HG02588 (cell line): ENCODE measurements at regions not wholly inside any gene's neighbourhood (a gene's known extent, or its start where the extent isn't known, plus 50 kb on each side); places are given as distances from the start of the nearest gene placed in this dataset.

Experiments
- ATAC-seq: cut with Tn5 transposase; IDR thresholded peaks from one replicate; pipeline ENCODE4 v1.9.1; 2021; ENCODE audit warnings: mild to moderate bottlenecking, moderate library complexity; ENCODE audit not compliant: unreplicated experiment

DNA sequence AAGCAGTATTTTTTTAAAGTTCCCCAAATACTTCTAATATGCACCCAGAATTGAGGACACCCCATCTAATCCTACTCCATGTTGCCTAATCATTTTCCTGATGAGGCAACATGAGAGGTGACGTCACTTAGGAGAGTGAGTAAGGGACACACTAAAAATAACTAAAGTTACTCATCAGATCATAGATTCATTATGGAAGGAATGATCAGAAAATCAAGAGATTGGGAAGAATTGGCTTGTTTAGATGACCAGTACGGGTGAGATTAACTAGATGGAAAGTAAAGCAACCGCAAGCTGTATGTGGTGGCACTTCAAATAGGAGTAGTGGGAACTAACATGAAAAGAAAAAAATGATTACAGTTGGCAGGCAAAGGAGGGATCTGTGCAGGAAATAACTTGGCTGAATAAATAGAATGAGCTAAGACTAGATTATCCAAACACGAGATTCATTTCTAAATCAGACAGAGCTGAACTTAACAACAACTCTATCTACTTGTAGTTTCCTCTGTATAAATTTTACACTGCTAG is 61.4 kb upstream of the CXADR start:
- no peak for ATAC-seq

DNA sequence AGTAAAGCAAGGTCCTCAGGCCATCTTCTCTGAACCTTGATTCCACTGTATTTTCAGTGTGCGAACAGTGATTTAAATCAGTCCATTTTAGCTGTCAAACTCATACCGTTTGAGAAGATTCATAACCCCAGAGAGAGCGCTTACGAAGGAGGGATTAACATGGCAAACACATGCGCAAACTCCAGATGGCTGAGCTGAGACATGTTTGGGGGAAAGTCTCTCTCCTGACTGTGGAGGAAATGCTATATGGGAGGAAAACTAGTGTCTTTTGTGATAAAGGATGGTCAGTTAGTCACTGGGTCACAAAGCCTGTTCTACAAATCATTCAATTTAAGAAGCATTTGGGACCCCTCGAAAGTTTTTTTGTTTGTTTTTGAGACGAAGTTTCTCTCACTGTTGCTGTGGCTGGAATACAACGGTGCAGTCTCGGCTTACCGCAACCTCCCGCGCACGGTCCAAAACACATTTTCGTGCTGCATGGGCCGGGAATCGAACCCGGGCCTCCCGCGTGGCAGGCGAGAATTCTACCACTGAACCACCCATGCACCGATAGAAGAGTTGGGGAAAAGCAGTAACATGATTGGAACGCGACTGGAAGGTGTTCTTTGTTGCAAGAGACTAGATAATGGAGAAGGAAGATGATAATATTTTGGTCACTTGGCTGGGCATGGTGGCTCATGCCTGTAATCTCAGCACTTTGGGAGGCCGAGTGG is 58.4 kb upstream of the CXADR start:
- no peak for ATAC-seq

DNA sequence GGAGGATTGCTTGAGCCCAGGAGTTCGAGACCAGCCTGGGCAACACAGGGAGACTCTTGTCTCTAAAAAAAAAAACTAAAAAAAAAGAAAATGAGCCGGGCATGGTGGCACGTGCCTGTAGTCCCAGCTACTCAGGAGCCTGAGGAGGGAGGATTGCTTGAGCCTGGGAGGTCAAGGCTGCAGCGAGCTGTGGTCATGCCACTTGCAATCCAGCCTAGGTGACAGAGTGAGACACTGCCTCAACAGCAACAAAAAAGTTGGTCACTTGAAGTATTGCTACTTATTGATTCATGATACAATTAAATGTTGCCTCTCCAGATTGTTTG is 57.9 kb upstream of the CXADR start:
- no peak for ATAC-seq

DNA sequence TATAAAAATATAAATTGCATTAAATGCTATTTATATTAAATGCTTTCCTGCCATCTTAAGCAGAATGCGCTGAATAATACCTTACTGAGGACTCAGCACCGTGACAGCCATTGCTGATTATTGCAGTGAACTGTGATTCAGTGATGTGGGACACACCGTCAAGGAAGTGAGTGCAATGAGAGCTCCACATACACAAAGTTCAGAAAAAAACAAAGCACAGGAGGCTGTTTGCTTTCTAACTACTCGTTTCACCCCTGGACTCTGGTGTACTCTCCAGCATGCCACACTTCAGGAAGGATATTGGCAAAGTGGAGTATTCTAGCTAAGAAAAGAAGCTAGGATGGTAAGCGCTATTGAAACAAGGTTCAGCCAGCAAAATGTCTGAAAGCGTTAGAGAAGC is 57.4 kb upstream of the CXADR start:
- no peak for ATAC-seq

DNA sequence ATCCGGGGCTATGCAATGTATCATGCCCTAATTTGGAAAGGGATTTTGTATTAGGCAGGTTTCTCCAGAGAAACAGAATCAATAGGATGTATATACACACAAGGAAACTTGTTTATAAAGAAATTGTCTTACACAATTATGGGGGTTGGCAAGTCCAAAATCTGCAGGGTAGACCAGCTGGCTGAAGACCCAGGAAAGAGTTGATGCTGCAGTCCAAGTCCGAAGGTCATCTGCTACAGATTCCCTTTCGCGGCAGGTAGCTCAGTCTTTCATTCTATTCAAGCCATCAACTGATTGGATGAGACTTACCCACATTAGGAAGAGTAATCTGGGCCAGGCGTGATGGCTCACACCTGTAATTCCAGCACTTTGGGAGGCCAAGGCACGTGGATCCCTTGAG is 54.6 kb upstream of the CXADR start:
- ATAC-seq, result no peak

DNA sequence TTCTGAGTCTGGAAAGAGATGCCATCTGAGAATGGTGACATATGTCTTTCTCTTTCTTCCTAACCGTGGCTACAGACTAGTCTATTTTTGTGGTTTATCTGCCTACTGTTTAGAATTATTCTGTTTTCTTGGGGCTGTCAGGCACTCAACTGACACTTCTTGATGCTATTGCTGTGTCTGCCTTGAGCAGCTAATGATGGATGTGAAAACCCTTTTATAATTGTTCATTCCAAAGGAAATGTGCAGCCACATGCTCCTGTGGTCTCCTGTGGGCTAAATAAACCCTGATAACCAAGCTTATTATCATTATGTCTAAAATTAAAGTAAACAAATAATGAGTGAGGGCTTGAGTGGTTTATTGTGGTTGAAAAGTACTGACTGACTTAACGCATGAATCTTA is 52.7 kb upstream of the CXADR start:
- no peak for ATAC-seq

DNA sequence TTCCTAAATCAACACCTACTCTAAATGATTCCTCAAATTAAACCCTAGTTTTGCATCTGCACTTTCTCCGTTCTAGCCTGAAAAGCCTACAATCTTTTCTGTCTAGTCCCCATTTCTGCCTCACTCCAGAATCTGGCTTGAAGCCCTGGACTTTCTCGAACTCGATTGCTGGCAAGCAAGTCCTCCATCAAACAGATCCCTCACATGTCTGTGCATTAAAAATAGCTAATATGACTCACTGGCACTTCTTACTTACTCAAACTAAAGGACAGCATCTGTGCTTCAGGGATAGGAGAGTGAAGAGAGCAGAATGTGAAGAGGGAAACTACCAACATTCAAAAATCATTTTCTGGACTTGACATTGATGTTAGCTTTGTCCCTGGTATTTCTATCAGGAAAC is 51.8 kb upstream of the CXADR start:
- ATAC-seq, result no peak

DNA sequence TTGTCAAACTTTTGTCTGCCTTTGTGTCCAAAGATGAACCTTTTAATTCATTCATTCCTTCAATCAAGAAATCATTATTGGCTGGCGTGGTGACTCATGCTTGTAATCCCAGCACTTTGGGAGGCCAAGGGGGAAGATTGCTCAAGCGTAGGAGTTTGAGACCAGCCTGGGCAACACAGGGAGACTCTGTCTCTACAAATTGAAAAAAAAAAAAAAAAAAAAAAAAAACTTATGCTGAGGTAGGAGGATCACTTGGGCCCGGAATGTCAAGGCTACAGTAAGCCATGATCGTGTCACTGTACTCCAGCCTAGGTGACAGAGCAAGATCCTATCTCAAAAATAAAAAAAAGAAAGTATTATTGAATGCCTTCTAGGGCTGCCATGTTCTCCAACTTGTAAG is 51.3 kb upstream of the CXADR start:
- ATAC-seq, result no peak

DNA sequence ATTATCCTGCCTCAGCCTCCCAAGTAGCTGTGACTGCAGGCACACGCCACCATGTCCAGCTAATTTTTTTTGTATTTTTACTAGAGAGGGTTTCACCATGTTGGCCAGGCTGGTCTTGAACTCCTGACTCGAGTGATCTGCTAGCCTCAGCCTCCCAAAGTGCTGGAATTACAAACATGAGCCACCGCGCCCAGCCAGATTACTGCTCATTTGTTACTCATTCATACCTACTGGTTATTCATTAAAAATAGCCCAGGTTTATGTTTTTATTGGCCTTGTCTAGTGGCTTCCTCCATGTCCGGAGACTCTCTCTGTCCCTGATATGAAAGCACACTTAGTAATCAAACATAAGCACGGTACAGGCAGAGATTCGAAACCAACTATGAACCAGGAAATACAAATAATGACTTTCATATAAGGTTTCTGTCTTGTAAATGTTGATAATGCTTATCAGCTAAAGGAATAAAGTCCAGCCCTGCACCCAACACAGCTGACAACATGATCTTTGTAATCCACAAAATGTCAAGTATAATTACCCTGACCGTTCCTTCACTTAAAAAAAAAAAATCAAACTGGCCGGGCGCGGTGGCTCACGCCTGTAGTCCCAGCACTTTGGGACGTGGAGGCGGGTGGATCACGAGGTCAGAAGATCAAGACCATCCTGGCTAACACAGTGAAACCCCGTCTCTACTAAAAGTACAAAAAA is 50.4 kb upstream of the CXADR start:
- ATAC-seq, result no peak
